ENCODE measurements at regions not wholly inside any gene's neighbourhood (a gene's known extent, or its start where the extent isn't known, plus 50 kb on each side); places are given as distances from the start of the nearest gene placed in this dataset.

DNA sequence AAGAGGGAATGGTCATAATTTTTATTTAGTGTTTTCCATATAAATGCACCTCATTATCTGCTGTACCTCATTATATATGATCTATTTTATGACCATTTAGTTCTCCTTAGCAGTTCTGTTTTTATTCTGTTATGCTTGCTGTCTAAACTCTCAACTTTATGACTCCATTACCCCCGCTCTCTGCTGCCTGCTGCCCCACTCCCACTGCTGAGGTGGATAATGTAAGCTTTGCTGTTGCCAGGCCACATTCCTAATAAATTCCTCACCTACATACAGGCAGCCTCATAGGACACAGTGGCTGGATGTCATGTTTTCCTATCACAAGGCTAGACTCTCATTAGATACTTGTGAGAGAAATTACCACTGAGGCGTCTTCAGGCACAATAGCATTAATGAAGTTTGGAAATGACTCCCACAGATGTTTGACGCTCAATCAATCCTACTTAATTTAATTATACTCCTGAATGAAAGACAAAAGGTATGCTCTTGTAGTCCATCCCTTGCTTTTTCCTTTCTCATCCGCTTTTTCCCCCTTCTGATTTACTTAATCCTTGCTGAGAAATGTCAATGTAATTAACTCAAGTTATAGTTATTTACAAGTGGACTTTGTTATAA lies 497.5 kb upstream of the IGFBP7 start:
- H3K27ac ChIP-seq = no peak overlapping the region
- H3K9me3 ChIP-seq = no peaks in the 10 kb centered on the region
- no peak overlapping the region for H3K4me3 ChIP-seq (replicated peaks in 1 of 3)
- WGBS, 2 donors = 85 to 87% methylated on average over 4 of the region's 4 CpGs
- H3K36me3 ChIP-seq = no peaks in the 10 kb centered on the region
- H3K4me1 ChIP-seq = no peaks in the 10 kb centered on the region
- intact Hi-C loops (cut with DNase I) = no loop called here
- DNase-seq = no peak
- H3K27me3 ChIP-seq = no peaks in the 10 kb centered on the region
- TF ChIP-seq POLR2A (IDR thresholded peaks at IDR 0.05) = no peak
- TF ChIP-seq, protein P1, sequence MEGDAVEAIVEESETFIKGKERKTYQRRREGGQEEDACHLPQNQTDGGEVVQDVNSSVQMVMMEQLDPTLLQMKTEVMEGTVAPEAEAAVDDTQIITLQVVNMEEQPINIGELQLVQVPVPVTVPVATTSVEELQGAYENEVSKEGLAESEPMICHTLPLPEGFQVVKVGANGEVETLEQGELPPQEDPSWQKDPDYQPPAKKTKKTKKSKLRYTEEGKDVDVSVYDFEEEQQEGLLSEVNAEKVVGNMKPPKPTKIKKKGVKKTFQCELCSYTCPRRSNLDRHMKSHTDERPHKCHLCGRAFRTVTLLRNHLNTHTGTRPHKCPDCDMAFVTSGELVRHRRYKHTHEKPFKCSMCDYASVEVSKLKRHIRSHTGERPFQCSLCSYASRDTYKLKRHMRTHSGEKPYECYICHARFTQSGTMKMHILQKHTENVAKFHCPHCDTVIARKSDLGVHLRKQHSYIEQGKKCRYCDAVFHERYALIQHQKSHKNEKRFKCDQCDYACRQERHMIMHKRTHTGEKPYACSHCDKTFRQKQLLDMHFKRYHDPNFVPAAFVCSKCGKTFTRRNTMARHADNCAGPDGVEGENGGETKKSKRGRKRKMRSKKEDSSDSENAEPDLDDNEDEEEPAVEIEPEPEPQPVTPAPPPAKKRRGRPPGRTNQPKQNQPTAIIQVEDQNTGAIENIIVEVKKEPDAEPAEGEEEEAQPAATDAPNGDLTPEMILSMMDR (IDR thresholded peaks at IDR 0.05) = no peak

- DNase-seq = no peak
- Histone ChIP-seq H3K4me1 (no peaks in the 10 kb centered on the region), H3K36me3 (no peaks in the 10 kb centered on the region), H3K27ac (no peak overlapping the region), H3K27me3 (no peaks in the 10 kb centered on the region), H3K9me3 (no peaks in the 10 kb centered on the region), H3K4me3 (replicated peaks in 1 of 3) (no peak overlapping the region)
- 96% methylated on average over 3 of the region's 3 CpGs for WGBS, 2 donors
- TF ChIP-seq, protein P1 (IDR thresholded peaks at IDR 0.05) = no peak
- no peak for TF ChIP-seq POLR2A (IDR thresholded peaks at IDR 0.05)
- intact Hi-C loops (cut with DNase I) = no loop called here
Measured at GRCh38 chr4:57605376-57605775, 495.2 kb upstream of the IGFBP7 start.

DNA sequence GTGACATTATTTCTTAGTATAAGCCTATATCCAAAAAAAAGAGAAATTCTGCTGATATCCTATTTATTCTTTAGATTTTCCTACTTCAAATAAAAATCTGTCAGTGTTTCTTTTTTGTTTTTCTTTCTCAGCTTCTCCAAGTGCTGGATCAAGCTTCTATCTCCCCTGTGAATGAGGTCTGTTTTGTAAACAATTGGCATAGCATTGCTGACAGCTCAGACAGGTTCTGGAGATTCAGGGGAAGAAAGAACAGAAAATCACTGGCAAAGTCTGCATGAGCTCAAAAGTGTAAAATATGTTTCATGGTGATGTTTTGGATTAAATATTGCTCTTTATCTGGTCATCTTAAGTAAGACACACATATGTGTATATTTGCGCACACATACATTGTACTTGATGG lies 492.0 kb upstream of the IGFBP7 start:
- H3K36me3 ChIP-seq = no peaks in the 10 kb centered on the region
- intact Hi-C loops (cut with DNase I) = no loop called here
- no peak for DNase-seq
- no peaks in the 10 kb centered on the region for H3K9me3 ChIP-seq
- TF ChIP-seq, protein P1 (IDR thresholded peaks at IDR 0.05) = no peak
- TF ChIP-seq POLR2A (IDR thresholded peaks at IDR 0.05) = no peak
- no peaks in the 10 kb centered on the region for H3K27me3 ChIP-seq
- no peak overlapping the region for H3K4me3 ChIP-seq (replicated peaks in 1 of 3)
- no peak overlapping the region for H3K27ac ChIP-seq
- WGBS, 2 donors = 98% methylated on average over 1 of the region's 1 CpG
- H3K4me1 ChIP-seq = no peaks in the 10 kb centered on the region

GRCh38 chr4:57591073-57591472 lies 480.9 kb upstream of the IGFBP7 start:
- TF ChIP-seq, protein P1 (IDR thresholded peaks at IDR 0.05) = no peak
- TF ChIP-seq POLR2A (IDR thresholded peaks at IDR 0.05) = no peak
- Histone ChIP-seq H3K9me3 (no peaks in the 10 kb centered on the region), H3K27ac (no peak overlapping the region), H3K4me3 (replicated peaks in 1 of 3) (no peak overlapping the region), H3K27me3 (no peaks in the 10 kb centered on the region), H3K4me1 (no peaks in the 10 kb centered on the region), H3K36me3 (no peaks in the 10 kb centered on the region)
- intact Hi-C loops (cut with DNase I) = no loop called here
- WGBS, 2 donors = 59 to 79% methylated on average over 4 of the region's 4 CpGs
- no peak for DNase-seq

GRCh38 chr4:57588557-57588956 lies 478.4 kb upstream of the IGFBP7 start:
- DNase-seq = no peak

More at GRCh38 chr4:57588557-57588956, 478.4 kb upstream of the IGFBP7 start:
- Histone ChIP-seq H3K27me3 (no peaks in the 10 kb centered on the region), H3K27ac (no peak overlapping the region), H3K4me1 (no peaks in the 10 kb centered on the region), H3K36me3 (no peaks in the 10 kb centered on the region), H3K9me3 (no peaks in the 10 kb centered on the region), H3K4me3 (replicated peaks in 1 of 3) (no peak overlapping the region)
- TF ChIP-seq, protein P1 (IDR thresholded peaks at IDR 0.05) = no peak
- TF ChIP-seq POLR2A (IDR thresholded peaks at IDR 0.05) = no peak
- intact Hi-C loops (cut with DNase I) = no loop called here
